ENCODE measurements at regions not wholly inside any gene's neighbourhood (a gene's known extent, or its start where the extent isn't known, plus 50 kb on each side); places are given as distances from the start of the nearest gene placed in this dataset.

DNA sequence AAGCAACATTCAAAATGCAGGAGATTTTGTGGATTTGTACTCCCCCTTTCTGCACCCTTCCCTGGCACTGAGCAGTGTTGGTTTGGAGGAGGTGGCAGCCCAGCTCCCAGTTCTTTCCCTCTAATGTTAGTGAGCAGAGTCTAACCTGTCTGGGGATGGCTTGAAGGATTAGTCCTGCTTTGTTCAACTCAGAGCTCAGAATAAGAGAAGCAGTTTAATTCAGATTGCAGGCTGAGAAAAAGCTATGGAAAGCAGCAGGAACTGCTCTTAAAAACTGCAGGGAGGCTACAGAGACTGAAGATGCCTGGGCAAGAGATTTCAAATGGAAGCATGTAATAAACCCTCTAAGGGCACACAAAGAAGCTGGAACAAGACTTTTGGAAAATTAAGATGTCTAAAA lies 223.4 kb upstream of the GGTLC1 start:
- H3K4me1 Mint-ChIP-seq (ENCODE audit: low read depth): peaks cover 7% of the 10 kb centered on the region
- H3K4me3 Mint-ChIP-seq: no peak overlapping the region
- POLR2A ChIA-PET: no interaction called here
- H3K9me3 ChIP-seq (ENCODE audit: control insufficient read depth in 1 of 2, insufficient read depth in 1 of 2, low read length in 2 of 2): peaks cover 0 to 8% of the 10 kb centered on the region in 2 experiments
- H3K9me3 Mint-ChIP-seq: peaks cover 4% of the 10 kb centered on the region
- H3K36me3 Mint-ChIP-seq (ENCODE audit: low read depth): no peaks in the 10 kb centered on the region
- H3K27me3 Mint-ChIP-seq: peaks cover 47% of the 10 kb centered on the region
- CTCF ChIA-PET: interaction anchor here (0.6 kb wide), 1 partner anchor 1926 kb away, joined by 5 read pairs; no protein-coding TSS in a partner anchor
- no peak for TF ChIP-seq CTCF (IDR thresholded peaks at IDR 0.05)
- H3K36me3 ChIP-seq (ENCODE audit: insufficient read depth, low read length): no peaks in the 10 kb centered on the region
- H3K4me3 ChIP-seq (ENCODE audit: low read length): no peak overlapping the region
- intact Hi-C loops (cut with DNase I, micrococcal nuclease): no loop called here
- DNase-seq (no peak), ATAC-seq (ENCODE audit: poor library complexity) (no peak)
- H3K27ac ChIP-seq (ENCODE audit: low read depth in 1 of 2, low read length in 2 of 2): no peak overlapping the region
- H3K27ac Mint-ChIP-seq: no peak overlapping the region
- H3K27me3 ChIP-seq (ENCODE audit: control insufficient read depth in 1 of 2, insufficient read depth in 2 of 2, low read length in 2 of 2): peaks cover 22 to 33% of the 10 kb centered on the region in 2 experiments
- H3K4me1 ChIP-seq (ENCODE audit: insufficient read depth, low read length): no peaks in the 10 kb centered on the region

DNA sequence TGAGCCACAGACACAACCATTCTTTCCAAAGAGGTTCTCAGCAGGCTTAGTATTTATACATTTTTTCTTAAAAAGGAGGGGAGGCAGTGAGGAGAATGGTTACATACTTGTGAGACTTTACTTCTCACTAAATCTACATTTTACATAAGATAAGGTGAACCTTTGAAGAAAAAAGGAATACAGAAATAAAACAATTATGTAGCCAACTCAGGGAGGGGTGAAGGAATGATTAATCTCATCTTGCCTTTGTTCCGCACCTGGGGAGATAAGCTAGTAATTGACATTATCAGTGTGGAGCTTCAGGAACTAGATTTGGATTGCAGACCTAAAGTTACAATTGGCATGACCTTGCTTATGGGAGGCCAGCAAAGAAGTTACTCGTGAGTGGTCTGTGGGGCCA lies 221.8 kb upstream of the GGTLC1 start:
- no peaks in the 10 kb centered on the region for H3K9me3 Mint-ChIP-seq
- no peak for DNase-seq
- H3K27me3 Mint-ChIP-seq: peaks cover 36% of the 10 kb centered on the region
- Histone ChIP-seq H3K27me3 (ENCODE audit: control insufficient read depth in 1 of 2, insufficient read depth in 2 of 2, low read length in 2 of 2) (peaks cover 22 to 29% of the 10 kb centered on the region in 2 experiments), H3K27ac (ENCODE audit: low read depth in 1 of 2, low read length in 2 of 2) (no peak overlapping the region), H3K36me3 (ENCODE audit: insufficient read depth, low read length) (no peaks in the 10 kb centered on the region), H3K4me3 (ENCODE audit: low read length) (no peak overlapping the region), H3K4me1 (ENCODE audit: insufficient read depth, low read length) (no peaks in the 10 kb centered on the region), H3K9me3 (ENCODE audit: control insufficient read depth in 1 of 2, insufficient read depth in 1 of 2, low read length in 2 of 2) (peaks cover 0 to 8% of the 10 kb centered on the region in 2 experiments)
- CTCF ChIA-PET: no interaction called here
- no peak for TF ChIP-seq CTCF (IDR thresholded peaks at IDR 0.05)
- intact Hi-C loops (cut with DNase I, micrococcal nuclease): no loop called here
- H3K27ac Mint-ChIP-seq: no peak overlapping the region
- ATAC-seq (ENCODE audit: poor library complexity): no peak
- no peaks in the 10 kb centered on the region for H3K36me3 Mint-ChIP-seq (ENCODE audit: low read depth)
- no peak overlapping the region for H3K4me3 Mint-ChIP-seq
- POLR2A ChIA-PET: no interaction called here
- peaks cover 7% of the 10 kb centered on the region for H3K4me1 Mint-ChIP-seq (ENCODE audit: low read depth)

DNA sequence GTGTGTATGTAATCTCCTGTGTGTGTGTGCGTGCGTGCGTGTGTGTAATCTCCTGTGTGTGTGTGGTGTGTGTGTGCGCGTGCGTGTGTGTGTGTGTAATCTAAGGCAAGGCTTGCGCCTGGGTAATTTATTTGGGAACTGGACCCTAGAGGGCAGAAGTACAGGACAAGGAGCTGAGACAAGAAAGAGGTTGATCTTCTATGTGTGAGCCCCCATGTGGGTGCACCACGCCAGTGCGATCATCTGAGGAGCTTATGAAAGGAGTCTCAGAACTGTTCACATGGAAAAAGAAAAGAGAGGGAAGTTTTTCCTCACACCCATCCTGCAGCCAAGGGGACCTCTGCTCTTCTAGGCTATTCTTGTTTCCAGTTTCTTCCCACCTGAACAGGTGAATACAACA lies 220.1 kb upstream of the GGTLC1 start:
- no peaks in the 10 kb centered on the region for H3K9me3 Mint-ChIP-seq
- no peak for DNase-seq
- TF ChIP-seq CTCF (IDR thresholded peaks at IDR 0.05): no peak
- H3K27ac Mint-ChIP-seq: no peak overlapping the region
- Histone ChIP-seq H3K27me3 (ENCODE audit: control insufficient read depth in 1 of 2, insufficient read depth in 2 of 2, low read length in 2 of 2) (peaks cover 22 to 23% of the 10 kb centered on the region in 2 experiments), H3K27ac (ENCODE audit: low read depth in 1 of 2, low read length in 2 of 2) (no peak overlapping the region), H3K36me3 (ENCODE audit: insufficient read depth, low read length) (no peaks in the 10 kb centered on the region), H3K4me1 (ENCODE audit: insufficient read depth, low read length) (no peaks in the 10 kb centered on the region), H3K4me3 (ENCODE audit: low read length) (no peak overlapping the region), H3K9me3 (ENCODE audit: control insufficient read depth in 1 of 2, insufficient read depth in 1 of 2, low read length in 2 of 2) (peaks cover 0 to 8% of the 10 kb centered on the region in 2 experiments)
- H3K27me3 Mint-ChIP-seq: peaks cover 25% of the 10 kb centered on the region
- no peak for ATAC-seq (ENCODE audit: poor library complexity)
- no peak overlapping the region for H3K4me3 Mint-ChIP-seq
- no peaks in the 10 kb centered on the region for H3K36me3 Mint-ChIP-seq (ENCODE audit: low read depth)
- intact Hi-C loops (cut with DNase I, micrococcal nuclease): no loop called here
- peaks cover 7% of the 10 kb centered on the region for H3K4me1 Mint-ChIP-seq (ENCODE audit: low read depth)
- CTCF ChIA-PET: no interaction called here
- POLR2A ChIA-PET: no interaction called here

Measured in CD4-positive, alpha-beta T cell (primary cell).